ENCODE measurements at regions not wholly inside any gene's neighbourhood (a gene's known extent, or its start where the extent isn't known, plus 50 kb on each side); places are given as distances from the start of the nearest gene placed in this dataset.

- DNase-seq: no peak
- no peaks in the 10 kb centered on the region for H3K9me3 ChIP-seq
- peaks cover 8% of the 10 kb centered on the region for H3K4me1 ChIP-seq (ENCODE audit: low read depth)
- no peak overlapping the region for H3K4me3 ChIP-seq
- TF ChIP-seq CTCF (IDR thresholded peaks at IDR 0.05): no peak
- intact Hi-C loops (cut with DNase I, micrococcal nuclease): loop anchor here in 1 of 2 donors (10.0 kb wide), 1 partner anchor 148 kb away; no protein-coding TSS in a partner anchor
- ATAC-seq: no peak
- H3K36me3 ChIP-seq (ENCODE audit: low read depth): no peaks in the 10 kb centered on the region
Observed at GRCh38 chrX:68992821-68993397, 164.1 kb downstream of the EFNB1 start.

- Histone ChIP-seq H3K9me3 (no peaks in the 10 kb centered on the region), H3K36me3 (ENCODE audit: low read depth) (no peaks in the 10 kb centered on the region), H3K4me1 (ENCODE audit: low read depth) (peaks cover 8% of the 10 kb centered on the region), H3K4me3 (no peak overlapping the region)
- intact Hi-C loops (cut with DNase I, micrococcal nuclease): loop anchor here in 1 of 2 donors (10.0 kb wide), 1 partner anchor 147 kb away; no protein-coding TSS in a partner anchor
- ATAC-seq (no peak), DNase-seq (no peak)
- TF ChIP-seq CTCF (IDR thresholded peaks at IDR 0.05): no peak
Observed at GRCh38 chrX:68991691-68992345, 163.0 kb downstream of the EFNB1 start.

GRCh38 chrX:68990948-68991347, 162.1 kb downstream of the EFNB1 start:
- H3K4me3 ChIP-seq: no peak overlapping the region
- ATAC-seq: no peak
- no peak for TF ChIP-seq CTCF (IDR thresholded peaks at IDR 0.05)
- intact Hi-C loops (cut with DNase I, micrococcal nuclease): loop anchor here in 1 of 2 donors (10.0 kb wide), 1 partner anchor 146 kb away; no protein-coding TSS in a partner anchor
- no peaks in the 10 kb centered on the region for H3K9me3 ChIP-seq
- H3K4me1 ChIP-seq (ENCODE audit: low read depth): peaks cover 8% of the 10 kb centered on the region
- no peak for DNase-seq
- no peaks in the 10 kb centered on the region for H3K36me3 ChIP-seq (ENCODE audit: low read depth)

DNA sequence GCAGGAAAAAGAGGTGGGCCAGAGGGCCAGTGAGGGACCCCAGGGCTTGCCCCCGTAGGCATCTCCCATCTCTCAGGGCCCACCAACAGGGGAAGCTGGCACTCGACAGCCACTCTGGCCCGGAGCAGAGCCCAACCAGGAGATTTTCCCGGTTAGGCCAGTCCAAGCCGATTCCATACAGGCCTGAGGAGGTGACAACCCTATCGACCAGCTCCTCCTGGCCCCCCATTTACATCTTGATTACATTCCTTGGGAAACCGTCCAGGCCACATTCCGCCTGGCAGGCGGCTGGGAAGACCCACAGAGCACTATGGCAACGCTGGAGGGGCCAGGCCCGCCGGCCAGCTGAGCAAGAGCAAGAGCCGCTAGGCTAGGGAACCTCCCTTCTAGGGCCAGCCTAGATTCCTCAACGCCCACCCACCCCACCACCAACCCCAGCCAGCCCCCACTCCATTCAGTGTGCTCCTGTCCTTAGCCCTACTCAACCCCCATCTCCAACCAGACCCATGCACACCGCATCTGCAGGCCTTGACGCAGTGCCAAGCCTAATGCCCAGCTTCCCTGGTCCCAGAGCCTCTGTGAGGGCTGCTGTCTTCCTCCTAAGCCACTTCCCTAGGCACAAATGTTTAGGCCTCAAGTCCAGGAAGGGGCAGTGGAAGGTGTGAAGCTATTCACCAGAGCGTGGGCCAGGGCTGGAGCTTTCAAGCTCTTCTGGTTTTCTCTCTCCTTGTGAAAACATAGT, 161.2 kb downstream of the EFNB1 start:
- ATAC-seq (peak; percentile 22), DNase-seq (no peak)
- no peak for TF ChIP-seq CTCF (IDR thresholded peaks at IDR 0.05)
- H3K4me3 ChIP-seq: no peak overlapping the region
- H3K4me1 ChIP-seq (ENCODE audit: low read depth): peaks cover under 1% of the 10 kb centered on the region
- intact Hi-C loops (cut with DNase I, micrococcal nuclease): loop anchor here in 1 of 2 donors (10.0 kb wide), 1 partner anchor 145 kb away; no protein-coding TSS in a partner anchor
- no peaks in the 10 kb centered on the region for H3K36me3 ChIP-seq (ENCODE audit: low read depth)
- no peaks in the 10 kb centered on the region for H3K9me3 ChIP-seq

DNA sequence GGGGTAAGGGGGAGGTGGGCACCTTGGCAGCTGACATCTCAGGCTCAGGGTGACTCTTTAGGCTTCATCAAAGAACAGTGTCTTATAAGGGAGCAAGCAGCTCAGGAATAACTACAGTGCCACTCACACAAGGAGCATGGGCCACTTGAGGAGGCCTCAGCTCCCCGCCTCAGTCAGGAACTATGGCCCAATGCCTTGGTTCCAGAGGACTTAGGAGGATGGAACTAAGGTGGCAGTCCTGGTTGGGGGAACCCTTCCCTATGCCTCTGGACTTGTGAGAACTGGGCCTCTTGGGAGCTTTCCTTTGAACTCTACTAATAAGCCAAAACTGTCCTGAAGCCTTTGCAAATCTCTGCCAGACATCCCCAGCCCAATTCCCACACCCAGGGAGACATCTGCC, 160.6 kb downstream of the EFNB1 start:
- no peaks in the 10 kb centered on the region for H3K4me1 ChIP-seq (ENCODE audit: low read depth)
- DNase-seq: no peak
- intact Hi-C loops (cut with DNase I, micrococcal nuclease): no loop called here
- no peak overlapping the region for H3K4me3 ChIP-seq
- no peak for TF ChIP-seq CTCF (IDR thresholded peaks at IDR 0.05)
- no peaks in the 10 kb centered on the region for H3K9me3 ChIP-seq
- no peak for ATAC-seq
- H3K36me3 ChIP-seq (ENCODE audit: low read depth): no peaks in the 10 kb centered on the region

Data from mucosa of descending colon (tissue), 3 donors.